GM21619 (cell line): ENCODE measurements at regions not wholly inside any gene's neighbourhood (a gene's known extent, or its start where the extent isn't known, plus 50 kb on each side); places are given as distances from the start of the nearest gene placed in this dataset.

Source experiments
- ATAC-seq: cut with Tn5 transposase; IDR thresholded peaks from one replicate; pipeline ENCODE4 v1.9.1; 2021; ENCODE audit not compliant: unreplicated experiment

DNA sequence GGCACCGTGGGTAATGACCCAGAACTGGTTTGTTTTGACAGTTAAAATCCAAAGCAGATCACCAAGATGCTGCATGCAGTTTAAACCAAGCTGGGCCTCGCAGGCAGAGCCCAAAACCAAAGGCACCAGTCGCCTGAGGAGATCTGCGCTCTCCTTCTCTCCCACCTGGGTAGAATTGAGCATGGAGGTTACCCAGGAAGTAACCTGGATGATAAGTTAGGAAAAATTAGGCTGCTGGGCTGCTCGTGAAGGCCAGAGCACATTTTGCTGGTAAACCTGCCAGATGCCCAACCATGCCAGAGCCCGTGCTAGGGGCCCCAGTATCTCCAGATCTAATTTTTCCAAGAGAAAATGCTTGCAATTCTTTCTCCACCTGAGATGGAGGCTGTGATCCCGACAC lies 388.3 kb upstream of the MGMT start:
- no peak for ATAC-seq

DNA sequence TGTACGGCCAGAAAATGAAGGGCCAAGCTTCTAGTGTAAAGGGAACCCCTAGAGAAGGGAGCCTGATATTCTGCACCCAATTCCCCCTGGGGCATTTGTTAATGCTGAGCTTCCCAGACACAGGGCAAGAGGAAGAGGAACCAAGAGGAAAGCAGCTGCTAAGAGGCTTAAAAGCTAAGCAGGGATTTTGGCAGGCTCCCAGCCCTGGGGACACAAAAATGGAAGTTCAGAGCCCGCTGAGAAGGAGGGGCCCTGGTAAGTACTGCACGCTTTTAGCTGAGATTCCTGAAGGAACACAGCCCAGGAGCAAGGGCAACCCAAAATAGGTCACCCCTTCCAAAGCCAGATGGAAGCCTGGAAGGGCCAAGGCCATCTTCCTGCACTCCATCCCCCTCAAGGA lies 387.3 kb upstream of the MGMT start:
- no peak for ATAC-seq

GRCh38 chr10:129085811-129086210 lies 381.2 kb upstream of the MGMT start:
- ATAC-seq = no peak

DNA sequence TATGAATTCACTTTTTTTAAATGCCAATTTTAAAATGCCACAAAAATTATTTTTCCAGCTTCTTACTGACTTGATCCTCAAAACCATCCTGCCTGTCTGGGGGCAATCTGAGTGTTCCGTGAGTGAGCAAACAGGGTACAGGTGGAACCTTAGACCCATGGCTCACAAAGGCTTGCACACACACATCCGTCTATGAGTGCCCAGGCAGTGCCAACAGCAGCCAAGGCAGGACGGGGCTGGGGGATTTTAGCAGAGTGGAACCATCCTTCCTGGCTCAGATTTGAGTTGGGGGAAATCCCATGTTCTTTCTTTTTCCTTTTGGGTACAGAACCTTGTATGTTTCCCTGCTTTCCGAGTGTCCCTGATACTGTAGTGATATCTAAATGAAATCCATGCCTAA lies 377.7 kb upstream of the MGMT start:
- no peak for ATAC-seq

- no peak for ATAC-seq
Measured at GRCh38 chr10:129090165-129090564, 376.9 kb upstream of the MGMT start.

DNA sequence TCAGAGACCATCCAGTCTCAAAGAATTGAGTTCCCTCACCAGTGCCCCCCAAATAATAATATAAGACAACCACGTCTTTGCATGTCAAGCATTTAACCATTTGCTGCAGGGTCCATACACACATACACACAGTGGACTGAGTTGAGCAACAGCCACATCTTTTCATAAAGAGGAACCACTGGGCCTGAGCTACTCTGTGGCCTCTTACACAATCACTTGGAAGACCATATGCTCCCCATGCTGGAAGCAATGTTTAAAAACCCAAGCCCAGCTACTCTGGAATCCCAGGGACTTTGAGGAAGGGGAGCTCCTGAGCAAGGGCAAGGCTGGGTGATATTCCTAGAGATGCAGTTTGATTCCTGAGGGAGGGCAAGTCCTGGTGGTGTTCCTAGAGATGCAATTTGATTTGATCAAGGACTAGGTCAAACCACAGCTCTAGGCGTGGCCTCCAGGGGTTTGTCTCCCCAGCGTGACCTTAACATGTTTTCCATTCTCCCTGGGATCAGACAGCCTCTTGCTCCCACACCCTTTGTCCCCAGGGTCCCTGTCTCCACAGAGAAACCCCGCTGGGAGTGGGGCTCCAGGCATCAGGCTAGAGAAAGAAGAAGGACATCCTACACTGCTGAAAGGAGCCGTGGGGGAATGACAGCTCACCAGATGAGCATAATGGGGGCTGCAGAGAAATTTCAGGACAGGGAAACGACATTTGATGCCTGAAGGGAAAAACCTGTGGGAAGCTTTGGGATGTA lies 376.2 kb upstream of the MGMT start:
- ATAC-seq = no peak

GRCh38 chr10:129093641-129094040 lies 373.4 kb upstream of the MGMT start:
- no peak for ATAC-seq

- no peak for ATAC-seq
Measured at GRCh38 chr10:129094233-129094632, 372.8 kb upstream of the MGMT start.

DNA sequence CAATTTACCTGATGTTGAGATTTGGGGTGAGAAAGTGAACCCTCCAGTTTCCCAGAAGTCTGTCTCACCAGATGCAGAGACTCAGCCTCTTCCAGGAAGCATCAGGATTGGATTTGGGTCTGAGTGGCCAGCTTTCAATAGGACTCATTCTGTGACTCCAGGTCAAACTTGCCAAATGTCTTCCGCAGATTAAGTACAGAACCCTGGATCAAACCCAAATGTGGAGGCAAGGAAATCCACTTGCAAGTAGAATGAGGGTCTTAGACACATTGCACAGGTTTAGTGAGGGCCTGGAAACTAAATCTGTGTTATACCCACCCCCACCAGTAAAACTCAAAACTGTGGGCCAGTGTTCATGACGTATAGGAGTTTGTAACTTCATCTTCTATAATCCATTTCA lies 372.2 kb upstream of the MGMT start:
- ATAC-seq = no peak

GRCh38 chr10:129095680-129096064 lies 371.4 kb upstream of the MGMT start:
- no peak for ATAC-seq

DNA sequence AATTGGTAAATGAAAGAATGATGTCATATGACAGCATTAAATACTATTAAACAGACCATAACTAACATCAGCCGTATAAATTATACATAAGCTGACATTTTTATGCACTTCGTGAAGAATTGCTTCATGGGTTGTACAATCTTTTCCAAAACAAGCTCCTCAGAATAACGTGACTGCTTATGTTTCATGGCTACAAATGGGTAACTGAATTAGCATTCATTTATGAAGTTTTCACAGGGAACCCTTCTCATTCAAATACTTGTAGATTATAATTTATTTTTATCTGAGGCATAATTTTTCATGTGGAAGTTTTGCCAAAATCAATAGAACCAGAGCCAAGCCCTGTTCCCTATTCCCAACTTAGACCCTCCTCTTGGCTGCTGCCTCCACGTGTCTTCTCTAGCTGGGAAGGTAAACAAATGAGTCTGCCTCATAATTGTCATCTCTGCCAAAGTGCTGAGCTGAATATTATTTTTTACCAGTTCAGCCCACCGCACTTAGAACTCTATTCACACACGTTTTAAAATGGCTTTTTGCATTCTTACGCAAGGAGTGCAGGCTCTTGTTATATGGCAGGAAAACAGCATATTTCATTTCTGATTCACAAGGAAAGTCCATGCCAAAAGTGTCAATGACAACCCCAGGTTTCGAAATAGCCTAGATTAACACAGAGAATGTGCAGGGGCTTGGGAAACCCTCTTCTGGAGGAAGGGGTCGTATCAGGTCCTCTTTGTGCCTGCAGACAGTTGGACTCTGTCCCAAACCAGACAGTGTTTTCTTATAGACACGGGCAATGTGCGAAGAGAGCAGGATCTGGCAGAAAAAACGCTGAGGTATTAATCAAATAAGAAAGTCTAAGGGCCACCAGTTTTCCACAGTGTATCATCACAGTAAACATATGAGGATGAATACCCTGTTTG lies 370.7 kb upstream of the MGMT start:
- no peak for ATAC-seq

GRCh38 chr10:129097776-129098330 lies 369.2 kb upstream of the MGMT start:
- no peak for ATAC-seq

- ATAC-seq = no peak
Measured at GRCh38 chr10:129098517-129098916, 368.5 kb upstream of the MGMT start.

DNA sequence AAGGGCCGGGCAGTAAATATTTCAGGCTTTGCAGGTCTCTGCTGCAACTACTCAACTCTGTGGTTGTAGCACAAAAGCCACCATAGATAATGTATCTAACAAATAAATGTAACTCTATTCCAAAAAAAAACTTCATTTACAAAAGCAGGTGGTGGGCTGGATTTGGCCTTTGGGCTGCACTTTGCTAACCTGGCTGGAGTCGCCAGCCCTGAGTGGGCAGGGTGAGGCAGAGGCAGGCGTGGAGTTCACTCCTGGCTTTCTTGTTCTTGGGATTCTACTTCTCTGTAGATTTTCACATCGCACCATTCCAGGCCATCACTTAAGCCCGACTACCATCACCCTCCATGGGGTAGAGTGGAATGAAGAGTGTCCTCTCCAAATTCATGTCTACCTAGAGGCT lies 367.6 kb upstream of the MGMT start:
- no peak for ATAC-seq

- ATAC-seq = no peak
Measured at GRCh38 chr10:129099992-129100391, 367.0 kb upstream of the MGMT start.

DNA sequence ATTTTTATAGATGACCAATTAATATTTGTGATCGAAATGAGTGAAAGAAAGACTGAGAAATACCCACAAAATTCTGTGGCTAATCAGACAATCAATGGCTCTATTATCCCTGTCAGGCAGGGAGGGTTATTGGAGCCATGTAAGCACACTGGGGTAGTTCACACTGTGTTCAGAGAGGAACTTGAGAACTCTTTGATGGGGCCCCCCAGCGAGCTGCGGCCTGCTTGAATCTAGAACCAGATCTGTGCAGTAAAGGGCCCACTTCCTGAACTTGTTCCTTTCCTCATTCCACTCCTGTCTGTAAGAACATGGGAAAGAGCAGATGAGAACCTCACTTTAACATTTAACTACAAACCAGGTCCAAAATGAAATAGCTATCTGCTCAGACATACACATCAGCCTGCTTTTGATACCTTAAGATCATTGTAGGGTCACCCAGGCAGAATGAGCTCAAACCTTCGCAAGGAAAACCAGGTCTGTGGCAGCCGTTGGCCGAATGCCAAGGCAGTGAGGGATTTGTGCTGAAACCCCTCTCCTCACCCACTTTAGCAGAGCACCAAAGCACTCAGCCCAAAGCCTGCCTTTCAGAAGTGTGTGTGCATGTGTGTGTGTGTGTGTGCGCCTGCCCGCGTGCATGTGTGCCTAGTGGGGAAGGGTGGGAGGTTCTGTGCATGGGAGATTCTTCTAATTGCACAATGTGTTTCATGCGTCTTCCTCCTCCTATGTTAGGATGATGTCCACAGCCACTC lies 365.6 kb upstream of the MGMT start:
- no peak for ATAC-seq

GRCh38 chr10:129102906-129103693 lies 363.9 kb upstream of the MGMT start:
- ATAC-seq = no peak

DNA sequence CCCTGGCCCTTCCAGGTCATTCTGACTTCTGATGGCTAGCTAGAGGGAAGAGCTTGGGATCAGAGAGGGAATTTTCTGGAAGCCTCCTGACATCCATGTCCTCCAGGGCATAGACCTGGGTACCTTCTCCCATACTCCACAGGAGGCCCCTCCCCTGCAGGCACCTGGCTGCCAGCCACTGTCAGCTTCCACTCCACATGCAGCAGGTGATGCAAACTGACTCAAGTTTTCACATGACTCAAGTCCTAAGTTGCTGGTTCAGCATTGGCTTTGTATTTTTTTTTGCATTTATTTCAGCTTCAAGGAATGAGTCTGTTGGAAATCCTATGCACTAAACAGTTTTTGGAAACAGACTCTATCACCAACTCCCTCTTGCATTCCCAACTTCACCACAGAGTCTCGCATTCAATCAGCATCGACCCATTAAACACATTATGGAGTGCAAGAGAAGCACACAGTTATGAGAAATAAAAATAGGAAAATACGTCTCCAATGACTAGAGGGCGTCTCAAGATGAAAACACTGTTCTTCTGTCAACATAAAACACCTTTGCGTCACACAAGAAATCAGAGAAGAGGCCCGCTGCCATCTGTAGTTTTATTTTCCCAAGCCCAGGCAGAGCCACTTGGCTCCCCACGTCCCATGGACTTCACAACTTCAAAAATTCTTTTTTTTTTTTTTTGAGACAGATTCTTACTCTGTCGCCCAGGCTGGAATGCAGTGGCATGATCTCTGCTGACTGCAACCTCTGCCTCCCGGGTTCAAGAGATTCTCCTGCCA lies 362.6 kb upstream of the MGMT start:
- ATAC-seq = no peak

GRCh38 chr10:129105266-129105665 lies 361.8 kb upstream of the MGMT start:
- ATAC-seq = no peak

DNA sequence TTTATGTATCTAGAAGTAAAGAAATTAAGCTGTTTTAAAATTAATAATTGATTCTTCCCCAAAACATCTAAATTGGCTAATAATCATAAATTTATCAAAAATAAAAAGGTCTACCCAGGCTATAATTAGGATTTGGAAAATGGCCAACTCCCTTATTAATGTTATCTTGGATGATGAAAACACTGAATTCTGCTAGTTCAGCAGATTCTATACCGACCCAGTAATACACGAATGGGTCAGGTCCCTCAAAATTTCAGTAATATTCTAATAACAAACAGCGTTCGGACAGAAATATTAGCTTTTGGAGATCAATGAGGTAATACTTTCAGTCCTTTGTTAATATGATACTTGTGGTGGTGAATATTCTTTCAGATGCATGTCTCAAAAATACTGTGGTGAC lies 360.7 kb upstream of the MGMT start:
- no peak for ATAC-seq
